K562 (cell line): ENCODE measurements at regions not wholly inside any gene's neighbourhood (a gene's known extent, or its start where the extent isn't known, plus 50 kb on each side); places are given as distances from the start of the nearest gene placed in this dataset.

Experiments
- ATAC-seq: fragments of 200-7000 bp; cut with Tn5 transposase; 3 replicates; pipeline ENCODE4 v1.9.1; 2020; ENCODE audit warnings: moderate library complexity
- BruUV-seq: library from RNA; stranded (reverse); fragments of 400-500 nt; replicated peaks from 2 replicates; lab custom pipeline; 2021; lab: Mats Ljungman, UMichigan
- CTCF ChIA-PET: fragments of 300-600 bp; formaldehyde crosslinking; extraction: SDS; loops from one replicate; lab custom pipeline; 2021; ENCODE audit warnings: low intra/inter-chr PET ratio; lab: Yijun Ruan, JAX
- POLR2A ChIA-PET: fragments of 300-600, 350-650 bp; sonication (Branson Sonifier 250); formaldehyde crosslinking; extraction: SDS; loops from one replicate; lab custom pipeline; 2021; ENCODE audit warnings: antibody characterized with exemption, inconsistent platforms; lab: Yijun Ruan, JAX
- DNase-seq, 4 experiments: peaks; one replicate each; pipeline versions ENCODE4 v3.0.0 to v3.0.0-alpha.2; 2011 to 2018; ENCODE audit warnings: low spot score in 3 of 4, mixed read lengths in 3 of 4; ENCODE audit errors: extremely low read depth in 1 of 4
- FAIRE-seq: peaks from 2 replicates; lab custom pipeline; 2011; peaks lifted over from hg19 to GRCh38; lab: Jason Lieb, UNC
- H2AFZ ChIP-seq: 2 replicates; pipeline ENCODE4 v1.6.0; 2011; ENCODE audit warnings: low read depth, low read length, control low read depth, inconsistent platforms
- H3K27ac ChIP-seq: fragments of 200-600 bp; 3 replicates; pipeline ENCODE4 v1.8.0; 2011; ENCODE audit warnings: low read depth, mild to moderate bottlenecking, control low read depth, inconsistent platforms, low read length, moderate library complexity, mixed read lengths; ENCODE audit errors: extremely low read depth
- H3K27me3 ChIP-seq, 2 experiments: fragments of 300-600 bp in 1 of 2; 2 replicates in 1 of 2; 3 replicates in 1 of 2; pipeline versions ENCODE4 v1.6.0 to v1.8.0; 2011; ENCODE audit warnings: inconsistent platforms in 2 of 2, low read length in 2 of 2, mild to moderate bottlenecking in 1 of 2, mixed read lengths in 1 of 2, moderate library complexity in 1 of 2; ENCODE audit not compliant: control insufficient read depth in 2 of 2, insufficient read depth in 2 of 2
- H3K36me3 ChIP-seq: fragments of 300-600 bp; 3 replicates; pipeline ENCODE4 v1.8.0; 2011; ENCODE audit warnings: mild to moderate bottlenecking, low read length, inconsistent platforms; ENCODE audit not compliant: control insufficient read depth, insufficient read depth
- H3K4me1 ChIP-seq, 2 experiments: fragments of 200-600 bp in 1 of 2; replicated peaks in 1 of 2; 2 replicates in 1 of 2; 3 replicates in 1 of 2; pipeline versions ENCODE4 v1.5.1 to v1.8.0; 2011; ENCODE audit warnings: inconsistent platforms in 2 of 2, low read length in 2 of 2, mild to moderate bottlenecking in 1 of 2, mixed read lengths in 1 of 2, moderate library complexity in 1 of 2; ENCODE audit not compliant: control insufficient read depth in 2 of 2, insufficient read depth in 2 of 2
- H3K4me2 ChIP-seq: 2 replicates; pipeline ENCODE4 v1.6.1; 2011; ENCODE audit warnings: low read length, control low read depth, inconsistent platforms, mixed read lengths; ENCODE audit not compliant: insufficient read depth
- H3K4me3 ChIP-seq: fragments of 200-600 bp; sonication (generic), shearing (Covaris generic); 2 replicates; pipeline ENCODE4 v1.5.1; 2016; ENCODE audit warnings: control low read depth, inconsistent platforms
- H3K79me2 ChIP-seq: fragments of 200-600 bp; 3 replicates; pipeline ENCODE4 v1.8.0; 2011; ENCODE audit warnings: low read length, inconsistent platforms; ENCODE audit not compliant: control insufficient read depth, insufficient read depth
- H3K9ac ChIP-seq, 2 experiments: 2 replicates each; pipeline versions ENCODE4 v1.6.0 to v1.6.1; 2011; ENCODE audit warnings: low read depth in 2 of 2, low read length in 2 of 2, control low read depth in 1 of 2, inconsistent platforms in 1 of 2, mild to moderate bottlenecking in 1 of 2, mixed read lengths in 1 of 2; ENCODE audit not compliant: insufficient read depth in 1 of 2
- H3K9me1 ChIP-seq: one replicate; pipeline ENCODE4 v1.6.0; 2011; ENCODE audit warnings: inconsistent platforms, mild to moderate bottlenecking, low read length, moderate library complexity; ENCODE audit not compliant: control insufficient read depth, insufficient read depth
- H3K9me3 ChIP-seq: replicated peaks from 2 replicates; pipeline ENCODE4 v1.5.1; 2011; ENCODE audit warnings: low read depth, low read length, inconsistent platforms; ENCODE audit not compliant: control insufficient read depth, insufficient read depth
- H4K20me1 ChIP-seq: replicated peaks from 2 replicates; pipeline ENCODE4 v1.6.1; 2011; ENCODE audit warnings: low read length, inconsistent platforms, mixed read lengths; ENCODE audit not compliant: control insufficient read depth, insufficient read depth
- CEBPB ChIP-seq: fragments of 450-650 bp; IDR thresholded peaks from 2 replicates; pipeline ENCODE4 v1.6.1; 2016; ENCODE audit warnings: missing genetic modification characterization, missing compliant biosample characterization
- KDM1A ChIP-seq, 2 experiments: fragments of 450-650 bp; IDR thresholded peaks; 2 replicates each; pipeline ENCODE4 v1.6.1; 2016; ENCODE audit warnings: mild to moderate bottlenecking in 2 of 2
- MAFG ChIP-seq: fragments of 450-650 bp; conservative IDR thresholded peaks from 2 replicates; pipeline ENCODE4 v1.6.1; 2016; ENCODE audit warnings: missing genetic modification characterization, missing compliant biosample characterization
- ZNF263 ChIP-seq: sonication (generic); formaldehyde crosslinking; IDR thresholded peaks from 2 replicates; pipeline ENCODE4 v1.8.0; 2022; ENCODE audit warnings: mild to moderate bottlenecking, missing genetic modification reagents, borderline replicate concordance
- WGBS: fragments of 100-300 bp; shearing (Covaris generic); methylation state at CpG from one replicate; pipeline ENCODE4 v1.1.6; 2016; ENCODE audit warnings: low coverage, mixed read lengths; ENCODE audit not compliant: insufficient coverage; ENCODE audit errors: missing lambda C conversion rate; 5-methylcytosine and 5-hydroxymethylcytosine counted together
- in situ Hi-C: fragments of 300-500 bp; cut with MboI; formaldehyde crosslinking; loops from 4 replicates; pipeline ENCODE4 v1.15.0; 2018; ENCODE audit warnings: inconsistent platforms, mixed read lengths
- intact Hi-C: fragments of 100-400 bp; cut with micrococcal nuclease; formaldehyde crosslinking; loops from 2 replicates; pipeline ENCODE4 v1.14.2; 2022
- TF ChIP-seq, protein P1 (sequence below): sonication (generic); formaldehyde crosslinking; IDR thresholded peaks from 2 replicates; pipeline ENCODE4 v1.9.0; 2022; ENCODE audit warnings: mild to moderate bottlenecking, missing genetic modification reagents
- TF ChIP-seq, protein P2 (sequence below), 2 experiments: fragments of 450-650 bp in 1 of 2; sonication (generic) in 1 of 2; formaldehyde crosslinking in 1 of 2; IDR thresholded peaks in 1 of 2; conservative IDR thresholded peaks in 1 of 2; 2 replicates each; pipeline versions ENCODE4 v1.6.1 to v1.8.1; 2016 to 2023; ENCODE audit warnings: mild to moderate bottlenecking in 2 of 2, moderate library complexity in 2 of 2, inconsistent platforms in 1 of 2, missing genetic modification reagents in 1 of 2
- TF ChIP-seq, protein P3 (sequence below): fragments of 250-450 bp; sonication (Bioruptor Pico); IDR thresholded peaks from 2 replicates; pipeline ENCODE4 v1.5.0; 2020; ENCODE audit warnings: mild to moderate bottlenecking, borderline replicate concordance
- TF ChIP-seq, protein P4 (sequence below): fragments of 200-800 bp; sonication (Bioruptor generic); IDR thresholded peaks from 2 replicates; pipeline ENCODE4 v1.6.1; 2017; ENCODE audit warnings: missing genetic modification characterization, missing compliant biosample characterization

DNA sequence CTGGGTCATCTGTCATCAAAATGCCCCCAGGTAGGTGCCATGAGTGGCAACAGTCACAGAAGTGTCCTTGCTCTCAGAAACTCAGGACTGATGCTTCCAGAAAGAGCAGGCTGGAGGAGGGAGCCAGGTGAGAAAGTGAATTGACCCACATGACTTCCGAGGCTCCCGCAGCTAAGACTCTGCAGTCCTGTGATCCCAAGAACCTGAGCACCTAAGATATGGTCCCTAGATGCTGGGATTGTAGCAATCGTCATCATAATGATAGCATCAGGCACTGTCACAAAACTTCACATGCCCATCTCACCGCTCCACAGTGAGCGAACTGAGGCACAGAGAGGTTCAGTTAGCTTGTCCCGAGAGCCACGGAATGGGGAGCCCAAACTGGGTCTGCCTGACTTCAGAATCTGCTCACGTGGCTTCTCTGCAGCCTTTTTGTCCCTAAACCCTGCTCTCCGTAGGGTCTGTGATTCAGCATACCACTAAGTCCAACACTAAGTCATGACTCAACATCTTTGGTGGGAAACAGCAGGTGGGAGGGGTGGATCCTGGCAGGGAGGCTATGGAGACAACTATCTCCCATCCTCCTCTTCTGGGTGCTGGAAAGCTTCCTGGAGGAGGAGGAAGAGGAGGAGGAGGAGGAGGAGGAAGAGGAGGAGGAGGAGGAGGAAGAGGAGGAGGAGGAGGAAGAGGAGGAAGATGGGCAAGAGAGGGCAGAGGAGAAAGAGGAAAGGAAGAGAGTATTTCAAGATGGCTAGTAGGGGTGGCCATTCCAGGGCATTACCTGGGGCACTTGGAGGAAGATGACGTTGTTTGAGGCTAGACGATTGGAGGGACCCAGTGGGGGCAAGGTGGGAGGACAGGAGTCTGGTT is 55.5 kb upstream of the DLX4 start (continued):
- TF ChIP-seq, protein P1, sequence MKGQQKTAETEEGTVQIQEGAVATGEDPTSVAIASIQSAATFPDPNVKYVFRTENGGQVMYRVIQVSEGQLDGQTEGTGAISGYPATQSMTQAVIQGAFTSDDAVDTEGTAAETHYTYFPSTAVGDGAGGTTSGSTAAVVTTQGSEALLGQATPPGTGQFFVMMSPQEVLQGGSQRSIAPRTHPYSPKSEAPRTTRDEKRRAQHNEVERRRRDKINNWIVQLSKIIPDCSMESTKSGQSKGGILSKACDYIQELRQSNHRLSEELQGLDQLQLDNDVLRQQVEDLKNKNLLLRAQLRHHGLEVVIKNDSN (CRISPR knock-in tag): peak; percentile 43
- peak; percentile 74 for TF ChIP-seq MAFG (tag)
- TF ChIP-seq ZNF263 (CRISPR knock-in tag): peak; percentile 87
- TF ChIP-seq, protein P2, sequence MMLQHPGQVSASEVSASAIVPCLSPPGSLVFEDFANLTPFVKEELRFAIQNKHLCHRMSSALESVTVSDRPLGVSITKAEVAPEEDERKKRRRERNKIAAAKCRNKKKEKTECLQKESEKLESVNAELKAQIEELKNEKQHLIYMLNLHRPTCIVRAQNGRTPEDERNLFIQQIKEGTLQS (IDR thresholded peaks at IDR 0.05): 0 out of 2 replicates have a peak, but pooled peaks have one; percentile 7
- TF ChIP-seq, protein P2 (CRISPR knock-in tag; conservative IDR thresholded peaks at IDR 0.05): no peak
- TF ChIP-seq KDM1A (IDR thresholded peaks at IDR 0.05): 0 out of 4 replicates have a peak, but pooled peaks of 1 of the 2 experiments have one; percentile 21
- TF ChIP-seq, all 486 proteins: peak for 13

DNA sequence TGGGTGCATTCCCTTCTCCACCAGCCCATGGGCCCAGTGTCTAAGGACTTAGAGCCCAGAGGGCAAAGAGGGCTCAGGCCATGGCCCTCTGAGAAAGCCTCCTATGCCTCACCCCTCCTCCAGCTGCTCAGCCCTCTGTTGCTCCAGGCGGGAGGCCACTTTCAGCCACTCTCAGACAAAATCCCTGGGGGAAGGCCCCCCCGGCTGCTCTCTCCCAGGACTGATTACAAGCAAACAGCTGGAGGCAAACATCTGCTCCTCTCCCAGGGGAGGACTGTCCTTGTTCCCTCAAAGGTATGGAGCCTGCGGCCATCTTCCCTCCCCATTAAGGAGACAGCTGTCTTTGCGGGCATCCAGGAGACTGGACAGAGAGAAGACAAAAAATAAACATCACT is 54.9 kb upstream of the DLX4 start:
- Histone ChIP-seq H4K20me1 (peaks cover 12% of the 10 kb centered on the region; the same call in 1 of the 2 replicates), H3K4me1 (peaks cover 0 to 9% of the 10 kb centered on the region in 2 experiments; a peak in 3 of 5 replicates), H3K4me2 (no peak overlapping the region), H3K9me1 (no peaks in the 10 kb centered on the region), H3K27me3 (peaks cover 21 to 74% of the 10 kb centered on the region in 2 experiments; a peak in 4 of 5 replicates), H3K9me3 (0 out of 2 replicates have a peak, but pooled peaks cover 2% of the 10 kb centered on the region), H3K4me3 (no peak overlapping the region), H2AFZ (no peak overlapping the region), H3K27ac (no peak overlapping the region), H3K9ac (no peak overlapping the region), H3K36me3 (no peaks in the 10 kb centered on the region), H3K79me2 (no peaks in the 10 kb centered on the region)
- ATAC-seq (no peak; the same call in 2 of the 3 replicates), DNase-seq (no peak), FAIRE-seq (no peak)
- BruUV-seq: no TSS peak
- intact Hi-C loops: no loop called here
- ChIA-PET POLR2A (interaction anchor here (1.5 kb wide), 1 partner anchor 13 kb away, joined by 6 read pairs; no protein-coding TSS in a partner anchor), CTCF (no interaction called here)
- in situ Hi-C loops: no loop called here
- 0% methylated on average over 4 of the region's 4 CpGs for WGBS
- TF ChIP-seq, protein P3, sequence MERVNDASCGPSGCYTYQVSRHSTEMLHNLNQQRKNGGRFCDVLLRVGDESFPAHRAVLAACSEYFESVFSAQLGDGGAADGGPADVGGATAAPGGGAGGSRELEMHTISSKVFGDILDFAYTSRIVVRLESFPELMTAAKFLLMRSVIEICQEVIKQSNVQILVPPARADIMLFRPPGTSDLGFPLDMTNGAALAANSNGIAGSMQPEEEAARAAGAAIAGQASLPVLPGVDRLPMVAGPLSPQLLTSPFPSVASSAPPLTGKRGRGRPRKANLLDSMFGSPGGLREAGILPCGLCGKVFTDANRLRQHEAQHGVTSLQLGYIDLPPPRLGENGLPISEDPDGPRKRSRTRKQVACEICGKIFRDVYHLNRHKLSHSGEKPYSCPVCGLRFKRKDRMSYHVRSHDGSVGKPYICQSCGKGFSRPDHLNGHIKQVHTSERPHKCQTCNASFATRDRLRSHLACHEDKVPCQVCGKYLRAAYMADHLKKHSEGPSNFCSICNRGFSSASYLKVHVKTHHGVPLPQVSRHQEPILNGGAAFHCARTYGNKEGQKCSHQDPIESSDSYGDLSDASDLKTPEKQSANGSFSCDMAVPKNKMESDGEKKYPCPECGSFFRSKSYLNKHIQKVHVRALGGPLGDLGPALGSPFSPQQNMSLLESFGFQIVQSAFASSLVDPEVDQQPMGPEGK (CRISPR knock-in tag): no peak
- no peak for TF ChIP-seq CEBPB (tag)
- TF ChIP-seq, protein P4, sequence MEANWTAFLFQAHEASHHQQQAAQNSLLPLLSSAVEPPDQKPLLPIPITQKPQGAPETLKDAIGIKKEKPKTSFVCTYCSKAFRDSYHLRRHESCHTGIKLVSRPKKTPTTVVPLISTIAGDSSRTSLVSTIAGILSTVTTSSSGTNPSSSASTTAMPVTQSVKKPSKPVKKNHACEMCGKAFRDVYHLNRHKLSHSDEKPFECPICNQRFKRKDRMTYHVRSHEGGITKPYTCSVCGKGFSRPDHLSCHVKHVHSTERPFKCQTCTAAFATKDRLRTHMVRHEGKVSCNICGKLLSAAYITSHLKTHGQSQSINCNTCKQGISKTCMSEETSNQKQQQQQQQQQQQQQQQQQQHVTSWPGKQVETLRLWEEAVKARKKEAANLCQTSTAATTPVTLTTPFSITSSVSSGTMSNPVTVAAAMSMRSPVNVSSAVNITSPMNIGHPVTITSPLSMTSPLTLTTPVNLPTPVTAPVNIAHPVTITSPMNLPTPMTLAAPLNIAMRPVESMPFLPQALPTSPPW (CRISPR knock-in tag): 0 out of 2 replicates have a peak, but pooled peaks have one; percentile 12
